H1 (cell line): ENCODE measurements at regions not wholly inside any gene's neighbourhood (a gene's known extent, or its start where the extent isn't known, plus 50 kb on each side); places are given as distances from the start of the nearest gene placed in this dataset.

ENCODE experiments used
- CTCF ChIA-PET: fragments of 300-600 bp; sonication (Branson Sonifier 250); formaldehyde crosslinking; loops from one replicate; lab custom pipeline; 2021; ENCODE audit not compliant: partially characterized antibody; lab: Charles Lee
- POLR2A ChIA-PET: fragments of 300-600 bp; sonication (Branson Sonifier 250); formaldehyde crosslinking; loops from one replicate; lab custom pipeline; 2021; ENCODE audit warnings: inconsistent platforms; ENCODE audit not compliant: partially characterized antibody; lab: Charles Lee
- DNase-seq, 2 experiments: peaks; one replicate each; pipeline versions ENCODE4 v3.0.0 to v3.0.0-alpha.2; 2010 to 2022; ENCODE audit warnings: low spot score in 2 of 2, low read depth in 1 of 2, mixed read lengths in 1 of 2
- FAIRE-seq: peaks from 2 replicates; lab custom pipeline; 2011; peaks lifted over from hg19 to GRCh38; lab: Jason Lieb, UNC
- H2AFZ ChIP-seq: 2 replicates; pipeline ENCODE4 v1.8.1; 2012; ENCODE audit warnings: low read length, inconsistent platforms
- H2AK5ac ChIP-seq: 2 replicates; pipeline ENCODE4 v1.6.1; 2013; ENCODE audit warnings: low read depth, low read length
- H2BK120ac ChIP-seq: replicated peaks from 2 replicates; pipeline ENCODE3; 2013; ENCODE audit warnings: low read depth, low read length, inconsistent platforms
- H2BK12ac ChIP-seq: 2 replicates; pipeline ENCODE4 v1.6.1; 2013; ENCODE audit warnings: low read depth, low read length
- H2BK15ac ChIP-seq: 2 replicates; pipeline ENCODE4 v1.6.1; 2013; ENCODE audit warnings: low read length
- H2BK20ac ChIP-seq: 2 replicates; pipeline ENCODE4 v1.6.1; 2013; ENCODE audit warnings: low read length
- H2BK5ac ChIP-seq: 2 replicates; pipeline ENCODE4 v1.6.1; 2013; ENCODE audit warnings: low read depth, low read length
- H3K14ac ChIP-seq: 2 replicates; pipeline ENCODE4 v1.6.1; 2013; ENCODE audit warnings: inconsistent platforms; ENCODE audit not compliant: insufficient read length
- H3K18ac ChIP-seq: 2 replicates; pipeline ENCODE4 v1.6.1; 2013; ENCODE audit warnings: low read length; ENCODE audit errors: extremely low read depth
- H3K23ac ChIP-seq: 2 replicates; pipeline ENCODE4 v1.6.1; 2013; ENCODE audit warnings: inconsistent platforms; ENCODE audit not compliant: insufficient read length
- H3K23me2 ChIP-seq: 2 replicates; pipeline ENCODE4 v1.6.1; 2013; ENCODE audit warnings: low read depth, low read length
- H3K27ac ChIP-seq: 2 replicates; pipeline ENCODE4 v1.6.1; 2011; ENCODE audit warnings: low read depth, low read length, inconsistent platforms
- H3K27me3 ChIP-seq, 4 experiments: replicated peaks in 1 of 4; 1 replicate in 1 of 4; 2 replicates in 3 of 4; pipeline versions ENCODE4 v1.6.1 to v1.8.1; 2011 to 2013; ENCODE audit warnings: low read length in 3 of 4, mild to moderate bottlenecking in 3 of 4, inconsistent platforms in 2 of 4, mixed read lengths in 2 of 4, moderate library complexity in 1 of 4; ENCODE audit not compliant: control insufficient read depth in 3 of 4, insufficient read depth in 3 of 4; ENCODE audit errors: extremely low read depth in 1 of 4
- H3K36me3 ChIP-seq, 4 experiments: 2 replicates each; pipeline versions ENCODE4 v1.6.1 to v1.8.1; 2011 to 2013; ENCODE audit warnings: mild to moderate bottlenecking in 4 of 4, low read length in 3 of 4, moderate library complexity in 2 of 4, control low read depth in 1 of 4, inconsistent platforms in 1 of 4; ENCODE audit not compliant: insufficient read depth in 4 of 4, control insufficient read depth in 2 of 4
- H3K4ac ChIP-seq: replicated peaks from 2 replicates; pipeline ENCODE3; 2013; ENCODE audit warnings: low read length, low read depth, mixed read lengths, inconsistent platforms; ENCODE audit not compliant: insufficient read length
- H3K4me1 ChIP-seq, 4 experiments: replicated peaks in 1 of 4; 1 replicate in 1 of 4; 2 replicates in 3 of 4; pipeline versions ENCODE4 v1.6.1 to v1.8.1; 2011 to 2013; ENCODE audit warnings: low read length in 3 of 4, inconsistent platforms in 2 of 4, mixed read lengths in 1 of 4; ENCODE audit not compliant: insufficient read depth in 4 of 4, control insufficient read depth in 3 of 4
- H3K4me2 ChIP-seq, 2 experiments: 2 replicates each; pipeline versions ENCODE4 v1.6.1 to v1.8.1; 2011 to 2013; ENCODE audit warnings: low read depth in 2 of 2, low read length in 2 of 2, control low read depth in 1 of 2, inconsistent platforms in 1 of 2, mild to moderate bottlenecking in 1 of 2; ENCODE audit not compliant: insufficient read depth in 1 of 2
- H3K4me3 ChIP-seq, 4 experiments: fragments of 200-600, 300-600 bp in 1 of 4; sonication (generic), shearing (Covaris generic), sonication (Bioruptor Twin) in 1 of 4; 2 replicates each; pipeline versions ENCODE4 v1.5.1 to v1.8.1; 2011 to 2016; ENCODE audit warnings: low read length in 4 of 4, low read depth in 3 of 4, control low read depth in 2 of 4, inconsistent platforms in 2 of 4, mild to moderate bottlenecking in 2 of 4, mixed read lengths in 1 of 4, moderate library complexity in 1 of 4; ENCODE audit not compliant: insufficient read depth in 2 of 4; ENCODE audit errors: extremely low read depth in 1 of 4
- H3K56ac ChIP-seq: replicated peaks from 2 replicates; pipeline ENCODE3; 2013; ENCODE audit warnings: low read depth, mild to moderate bottlenecking, mixed read lengths, low read length, inconsistent platforms; ENCODE audit not compliant: insufficient read length
- H3K79me1 ChIP-seq: 2 replicates; pipeline ENCODE4 v1.6.1; 2013; ENCODE audit warnings: low read depth, low read length, control low read depth
- H3K79me2 ChIP-seq, 2 experiments: 2 replicates each; pipeline versions ENCODE4 v1.6.1 to v1.8.1; 2012 to 2013; ENCODE audit warnings: low read length in 2 of 2, mild to moderate bottlenecking in 2 of 2, inconsistent platforms in 1 of 2; ENCODE audit not compliant: insufficient read depth in 2 of 2, control insufficient read depth in 1 of 2
- H3K9ac ChIP-seq, 4 experiments: replicated peaks in 1 of 4; 1 replicate in 1 of 4; 2 replicates in 3 of 4; pipeline versions ENCODE4 v1.6.1 to v1.8.1; 2011 to 2013; ENCODE audit warnings: low read depth in 3 of 4, low read length in 3 of 4, control low read depth in 2 of 4, mild to moderate bottlenecking in 2 of 4, moderate library complexity in 2 of 4, inconsistent platforms in 1 of 4; ENCODE audit errors: extremely low read depth in 1 of 4
- H3K9me3 ChIP-seq, 2 experiments: 2 replicates each; pipeline versions ENCODE4 v1.6.1 to v1.8.1; 2012 to 2013; ENCODE audit warnings: mild to moderate bottlenecking in 2 of 2, moderate library complexity in 2 of 2, control low read depth in 1 of 2, inconsistent platforms in 1 of 2, low read depth in 1 of 2, low read length in 1 of 2, mixed read lengths in 1 of 2; ENCODE audit not compliant: insufficient read depth in 2 of 2
- H4K20me1 ChIP-seq, 2 experiments: replicated peaks in 1 of 2; 2 replicates each; pipeline versions ENCODE3 to v1.8.1; 2011 to 2013; ENCODE audit warnings: inconsistent platforms in 2 of 2, low read length in 2 of 2, mild to moderate bottlenecking in 1 of 2; ENCODE audit not compliant: insufficient read depth in 2 of 2, control insufficient read depth in 1 of 2
- H4K5ac ChIP-seq: 2 replicates; pipeline ENCODE4 v1.6.1; 2013; ENCODE audit warnings: low read length, low read depth, mixed read lengths, inconsistent platforms; ENCODE audit not compliant: insufficient read length
- H4K8ac ChIP-seq: 2 replicates; pipeline ENCODE4 v1.8.0; 2013; ENCODE audit warnings: mild to moderate bottlenecking, moderate library complexity, low read length, inconsistent platforms; ENCODE audit not compliant: insufficient read depth; ENCODE audit errors: extremely low read depth
- H4K91ac ChIP-seq: replicated peaks from 2 replicates; pipeline ENCODE3; 2013; ENCODE audit warnings: low read length, mixed read lengths, inconsistent platforms; ENCODE audit not compliant: insufficient read length
- BRCA1 ChIP-seq: IDR thresholded peaks from 2 replicates; pipeline ENCODE4 v1.6.1; 2012; ENCODE audit warnings: low read depth, low read length, improper control_type of control experiment
- CREB1 ChIP-seq: IDR thresholded peaks from 2 replicates; pipeline ENCODE4 v1.6.1; 2012; ENCODE audit warnings: inconsistent platforms
- RBBP5 ChIP-seq: IDR thresholded peaks from 2 replicates; pipeline ENCODE4 v1.7.1; 2012; ENCODE audit warnings: low read depth, mild to moderate bottlenecking, inconsistent platforms, low read length, moderate library complexity, borderline replicate concordance
- SP2 ChIP-seq: IDR thresholded peaks from 2 replicates; pipeline ENCODE4 v1.6.1; 2012; ENCODE audit warnings: mild to moderate bottlenecking, low read length, inconsistent platforms
- TAF1 ChIP-seq: IDR thresholded peaks from 2 replicates; pipeline ENCODE4 v1.6.1; 2011; ENCODE audit warnings: mild to moderate bottlenecking, low read depth, low read length
- WGBS, 2 experiments: shearing (Covaris generic) in 1 of 2; methylation state at CpG; one replicate each; pipeline versions ENCODE4 v1.1.6 to v1.1.7; 2013 to 2015; ENCODE audit warnings: low lambda C conversion rate in 2 of 2, mixed read lengths in 2 of 2, inconsistent platforms in 1 of 2, low coverage in 1 of 2, missing lambda C conversion rate in 1 of 2; ENCODE audit not compliant: insufficient replicate concordance in 2 of 2, insufficient coverage in 1 of 2, insufficient read length in 1 of 2; ENCODE audit errors: extremely low coverage in 1 of 2, missing lambda C conversion rate in 1 of 2; 5-methylcytosine and 5-hydroxymethylcytosine counted together

GRCh38 chr6:43837507-43837906 is 67.5 kb downstream of the VEGFA start:
- Histone ChIP-seq H2BK120ac (no peak overlapping the region), H4K91ac (no peak overlapping the region), H3K27me3 (no peaks in the 10 kb centered on the region), H2BK5ac (no peak overlapping the region), H3K18ac (no peak overlapping the region), H3K23ac (no peak overlapping the region), H2BK20ac (no peak overlapping the region), H3K14ac (no peak overlapping the region), H3K4ac (no peak overlapping the region), H3K4me1 (peaks cover 0 to 3% (median under 1%) of the 10 kb centered on the region in 4 experiments; a peak in 1 of 7 replicates), H2BK12ac (no peak overlapping the region), H3K4me2 (no peak overlapping the region), H2AK5ac (no peak overlapping the region), H3K36me3 (no peaks in the 10 kb centered on the region), H2AFZ (no peak overlapping the region), H2BK15ac (no peak overlapping the region), H3K56ac (no peak overlapping the region), H4K5ac (no peak overlapping the region), H3K79me1 (no peaks in the 10 kb centered on the region), H3K9ac (no peak overlapping the region), H3K79me2 (no peaks in the 10 kb centered on the region), H4K8ac (no peak overlapping the region), H3K23me2 (no peaks in the 10 kb centered on the region), H3K27ac (no peak overlapping the region), H3K9me3 (no peaks in the 10 kb centered on the region), H4K20me1 (no peaks in the 10 kb centered on the region), H3K4me3 (no peak overlapping the region)
- WGBS, 2 experiments = 15% methylated on average over 2 of the region's 2 CpGs; no CpG with 5 or more reads in 1 of the 2 experiments
- ChIA-PET POLR2A (no interaction called here), CTCF (interaction anchor here (0.7 to 3.2 kb wide), 22 partner anchors 9 to 116 kb away, joined by 3 to 9 read pairs (median 4); no protein-coding TSS in a partner anchor)
- FAIRE-seq (no peak), DNase-seq (no peak)
- no peak for TF ChIP-seq RBBP5
- no peak for TF ChIP-seq BRCA1
- no peak for TF ChIP-seq TAF1
- TF ChIP-seq SP2 = no peak
- no peak for TF ChIP-seq CREB1
